ENCODE measurements at regions not wholly inside any gene's neighbourhood (a gene's known extent, or its start where the extent isn't known, plus 50 kb on each side); places are given as distances from the start of the nearest gene placed in this dataset.

DNA sequence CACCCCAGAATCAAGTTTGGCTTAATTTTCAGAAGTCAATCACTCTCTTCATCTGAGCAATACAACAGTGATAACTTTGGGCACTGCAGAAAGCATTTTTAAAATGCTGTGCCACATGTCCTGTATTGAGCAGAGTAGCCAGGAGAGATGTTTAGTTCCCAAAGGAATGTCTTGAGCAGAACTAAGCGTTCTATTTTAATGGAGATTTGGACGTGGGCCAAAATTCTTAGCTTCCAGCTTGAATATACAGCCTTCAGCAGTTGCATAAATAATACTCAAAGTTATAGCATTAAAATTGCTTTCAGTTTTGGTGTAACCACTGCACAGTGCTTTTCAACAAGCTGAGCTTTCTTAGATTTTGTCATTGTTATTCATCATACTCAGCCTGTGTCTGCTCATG lies 679.2 kb downstream of the NLGN4X start:
- Histone ChIP-seq H3K9ac (ENCODE audit: low read length) (no peak overlapping the region), H3K4me3 (ENCODE audit: low read length) (no peak overlapping the region), H3K9me3 (ENCODE audit: low read length) (no peaks in the 10 kb centered on the region), H3F3A (ENCODE audit: insufficient read depth, low read length, poor library complexity, severe bottlenecking) (no peaks in the 10 kb centered on the region), H2AFZ (ENCODE audit: low read depth, low read length) (no peak overlapping the region), H4K20me1 (ENCODE audit: insufficient read depth) (no peaks in the 10 kb centered on the region), H3K27ac (ENCODE audit: low read length) (no peak overlapping the region), H3K4me2 (ENCODE audit: low read length) (no peak overlapping the region), H3K79me2 (replicated peaks; ENCODE audit: insufficient read depth, low read length) (no peaks in the 10 kb centered on the region), H3K36me3 (ENCODE audit: insufficient read depth, low read length) (no peaks in the 10 kb centered on the region), H3K9me2 (ENCODE audit: insufficient read depth, low read length) (no peaks in the 10 kb centered on the region), H3K27me3 (ENCODE audit: insufficient read depth, low read depth, low read length) (no peaks in the 10 kb centered on the region)
- TF ChIP-seq MXI1 (conservative IDR thresholded peaks at IDR 0.05; ENCODE audit: poor library complexity, severe bottlenecking), result no peak
- no peak for TF ChIP-seq EZH2 (IDR thresholded peaks at IDR 0.05; ENCODE audit: borderline replicate concordance, insufficient read depth, low read length, poor library complexity, severe bottlenecking)
- TF ChIP-seq, protein P1, sequence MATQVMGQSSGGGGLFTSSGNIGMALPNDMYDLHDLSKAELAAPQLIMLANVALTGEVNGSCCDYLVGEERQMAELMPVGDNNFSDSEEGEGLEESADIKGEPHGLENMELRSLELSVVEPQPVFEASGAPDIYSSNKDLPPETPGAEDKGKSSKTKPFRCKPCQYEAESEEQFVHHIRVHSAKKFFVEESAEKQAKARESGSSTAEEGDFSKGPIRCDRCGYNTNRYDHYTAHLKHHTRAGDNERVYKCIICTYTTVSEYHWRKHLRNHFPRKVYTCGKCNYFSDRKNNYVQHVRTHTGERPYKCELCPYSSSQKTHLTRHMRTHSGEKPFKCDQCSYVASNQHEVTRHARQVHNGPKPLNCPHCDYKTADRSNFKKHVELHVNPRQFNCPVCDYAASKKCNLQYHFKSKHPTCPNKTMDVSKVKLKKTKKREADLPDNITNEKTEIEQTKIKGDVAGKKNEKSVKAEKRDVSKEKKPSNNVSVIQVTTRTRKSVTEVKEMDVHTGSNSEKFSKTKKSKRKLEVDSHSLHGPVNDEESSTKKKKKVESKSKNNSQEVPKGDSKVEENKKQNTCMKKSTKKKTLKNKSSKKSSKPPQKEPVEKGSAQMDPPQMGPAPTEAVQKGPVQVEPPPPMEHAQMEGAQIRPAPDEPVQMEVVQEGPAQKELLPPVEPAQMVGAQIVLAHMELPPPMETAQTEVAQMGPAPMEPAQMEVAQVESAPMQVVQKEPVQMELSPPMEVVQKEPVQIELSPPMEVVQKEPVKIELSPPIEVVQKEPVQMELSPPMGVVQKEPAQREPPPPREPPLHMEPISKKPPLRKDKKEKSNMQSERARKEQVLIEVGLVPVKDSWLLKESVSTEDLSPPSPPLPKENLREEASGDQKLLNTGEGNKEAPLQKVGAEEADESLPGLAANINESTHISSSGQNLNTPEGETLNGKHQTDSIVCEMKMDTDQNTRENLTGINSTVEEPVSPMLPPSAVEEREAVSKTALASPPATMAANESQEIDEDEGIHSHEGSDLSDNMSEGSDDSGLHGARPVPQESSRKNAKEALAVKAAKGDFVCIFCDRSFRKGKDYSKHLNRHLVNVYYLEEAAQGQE (IDR thresholded peaks at IDR 0.05; ENCODE audit: borderline replicate concordance), result no peak
- TF ChIP-seq, protein P2, sequence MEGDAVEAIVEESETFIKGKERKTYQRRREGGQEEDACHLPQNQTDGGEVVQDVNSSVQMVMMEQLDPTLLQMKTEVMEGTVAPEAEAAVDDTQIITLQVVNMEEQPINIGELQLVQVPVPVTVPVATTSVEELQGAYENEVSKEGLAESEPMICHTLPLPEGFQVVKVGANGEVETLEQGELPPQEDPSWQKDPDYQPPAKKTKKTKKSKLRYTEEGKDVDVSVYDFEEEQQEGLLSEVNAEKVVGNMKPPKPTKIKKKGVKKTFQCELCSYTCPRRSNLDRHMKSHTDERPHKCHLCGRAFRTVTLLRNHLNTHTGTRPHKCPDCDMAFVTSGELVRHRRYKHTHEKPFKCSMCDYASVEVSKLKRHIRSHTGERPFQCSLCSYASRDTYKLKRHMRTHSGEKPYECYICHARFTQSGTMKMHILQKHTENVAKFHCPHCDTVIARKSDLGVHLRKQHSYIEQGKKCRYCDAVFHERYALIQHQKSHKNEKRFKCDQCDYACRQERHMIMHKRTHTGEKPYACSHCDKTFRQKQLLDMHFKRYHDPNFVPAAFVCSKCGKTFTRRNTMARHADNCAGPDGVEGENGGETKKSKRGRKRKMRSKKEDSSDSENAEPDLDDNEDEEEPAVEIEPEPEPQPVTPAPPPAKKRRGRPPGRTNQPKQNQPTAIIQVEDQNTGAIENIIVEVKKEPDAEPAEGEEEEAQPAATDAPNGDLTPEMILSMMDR (IDR thresholded peaks at IDR 0.05; ENCODE audit: poor library complexity, severe bottlenecking), result no peak
- no peak for TF ChIP-seq SMC3 (conservative IDR thresholded peaks at IDR 0.05; ENCODE audit: poor library complexity)
- no peak for TF ChIP-seq POLR2AphosphoS5 (IDR thresholded peaks at IDR 0.05)
- no peak for TF ChIP-seq TAF1 (IDR thresholded peaks at IDR 0.05; ENCODE audit: low read depth)

DNA sequence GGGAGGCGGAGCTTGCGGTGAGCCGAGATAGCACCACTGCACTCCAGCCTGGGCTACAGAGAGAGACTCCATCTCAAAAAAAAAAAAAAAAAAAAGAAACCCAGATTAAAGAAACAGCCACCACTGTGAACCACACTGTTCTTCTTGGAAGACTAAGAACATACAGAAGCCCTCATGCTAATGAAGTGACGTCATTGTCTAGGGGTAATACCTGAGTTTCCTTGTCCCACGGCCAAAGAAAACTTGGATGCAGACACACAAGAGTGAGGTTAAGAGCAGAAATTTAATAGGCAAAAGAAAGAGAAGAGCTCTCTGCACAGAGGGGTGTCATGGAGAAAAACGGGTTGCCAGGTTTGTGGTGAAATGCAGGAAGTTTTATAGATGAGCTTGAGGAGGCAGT lies 691.6 kb downstream of the NLGN4X start:
- Histone ChIP-seq H3K27me3 (ENCODE audit: insufficient read depth, low read depth, low read length) (no peaks in the 10 kb centered on the region), H3K36me3 (ENCODE audit: insufficient read depth, low read length) (no peaks in the 10 kb centered on the region), H2AFZ (ENCODE audit: low read depth, low read length) (no peak overlapping the region), H3F3A (ENCODE audit: insufficient read depth, low read length, poor library complexity, severe bottlenecking) (no peaks in the 10 kb centered on the region), H3K9me3 (ENCODE audit: low read length) (no peaks in the 10 kb centered on the region), H3K9me2 (ENCODE audit: insufficient read depth, low read length) (no peaks in the 10 kb centered on the region), H3K27ac (ENCODE audit: low read length) (no peak overlapping the region), H4K20me1 (ENCODE audit: insufficient read depth) (no peaks in the 10 kb centered on the region), H3K4me3 (ENCODE audit: low read length) (no peak overlapping the region), H3K4me2 (ENCODE audit: low read length) (no peak overlapping the region), H3K79me2 (replicated peaks; ENCODE audit: insufficient read depth, low read length) (no peaks in the 10 kb centered on the region), H3K9ac (ENCODE audit: low read length) (no peak overlapping the region)
- TF ChIP-seq, protein P1 (IDR thresholded peaks at IDR 0.05; ENCODE audit: borderline replicate concordance), result no peak
- no peak for TF ChIP-seq MXI1 (conservative IDR thresholded peaks at IDR 0.05; ENCODE audit: poor library complexity, severe bottlenecking)
- no peak for TF ChIP-seq TAF1 (IDR thresholded peaks at IDR 0.05; ENCODE audit: low read depth)
- TF ChIP-seq, protein P2 (IDR thresholded peaks at IDR 0.05; ENCODE audit: poor library complexity, severe bottlenecking), result no peak
- TF ChIP-seq POLR2AphosphoS5 (IDR thresholded peaks at IDR 0.05), result no peak
- TF ChIP-seq SMC3 (conservative IDR thresholded peaks at IDR 0.05; ENCODE audit: poor library complexity), result no peak
- TF ChIP-seq RAD21 (conservative IDR thresholded peaks at IDR 0.05), result no peak
- no peak for TF ChIP-seq EP300 (conservative IDR thresholded peaks at IDR 0.05; ENCODE audit: poor library complexity, severe bottlenecking)
- no peak for TF ChIP-seq EZH2 (IDR thresholded peaks at IDR 0.05; ENCODE audit: borderline replicate concordance, insufficient read depth, low read length, poor library complexity, severe bottlenecking)

Data from neural cell (in vitro differentiated cells).